Liver (tissue), 8 donors: ENCODE measurements at regions not wholly inside any gene's neighbourhood (a gene's known extent, or its start where the extent isn't known, plus 50 kb on each side); places are given as distances from the start of the nearest gene placed in this dataset.

Experiments used
- DNase-seq: peaks from one replicate; pipeline ENCODE4 v3.0.0-alpha.2; 2017; ENCODE audit warnings: low spot score
- H3K27ac ChIP-seq, 2 donors: one replicate each; pipeline ENCODE4 v1.7.0; 2013; ENCODE audit warnings: inconsistent platforms in 2 of 2, low read length in 2 of 2, control low read depth in 1 of 2, low read depth in 1 of 2, mild to moderate bottlenecking in 1 of 2
- H3K27me3 ChIP-seq, 4 donors: one replicate each; pipeline versions ENCODE4 v1.6.1 to v1.7.0; 2013; ENCODE audit warnings: low read length in 3 of 4, inconsistent platforms in 1 of 4, mild to moderate bottlenecking in 1 of 4, moderate library complexity in 1 of 4; ENCODE audit not compliant: control insufficient read depth in 4 of 4, insufficient read depth in 4 of 4
- H3K36me3 ChIP-seq, 4 donors: one replicate each; pipeline versions ENCODE4 v1.6.1 to v1.7.0; 2013; ENCODE audit warnings: low read length in 3 of 4, mild to moderate bottlenecking in 3 of 4, low read depth in 1 of 4, moderate library complexity in 1 of 4; ENCODE audit not compliant: control insufficient read depth in 4 of 4, insufficient read depth in 3 of 4
- H3K4me1 ChIP-seq, 4 donors: one replicate each; pipeline versions ENCODE4 v1.6.1 to v1.7.0; 2013; ENCODE audit warnings: low read length in 3 of 4, mild to moderate bottlenecking in 3 of 4, moderate library complexity in 1 of 4; ENCODE audit not compliant: control insufficient read depth in 4 of 4, insufficient read depth in 4 of 4
- H3K4me3 ChIP-seq, 3 donors: one replicate each; pipeline versions ENCODE4 v1.6.1 to v1.7.0; 2013; ENCODE audit warnings: low read length in 3 of 3, control low read depth in 1 of 3, low read depth in 1 of 3, mild to moderate bottlenecking in 1 of 3
- H3K9ac ChIP-seq, 2 donors: one replicate each; pipeline ENCODE4 v1.7.0; 2013; ENCODE audit warnings: low read length in 2 of 2, mild to moderate bottlenecking in 2 of 2, moderate library complexity in 2 of 2, control low read depth in 1 of 2, low read depth in 1 of 2
- H3K9me3 ChIP-seq, 4 donors: one replicate each; pipeline versions ENCODE4 v1.6.1 to v1.7.0; 2013; ENCODE audit warnings: low read length in 3 of 4; ENCODE audit not compliant: control insufficient read depth in 4 of 4
- ATF3 ChIP-seq: IDR thresholded peaks from 2 replicates; pipeline ENCODE4 v1.6.1; 2016; ENCODE audit warnings: antibody characterized with exemption
- CTCF ChIP-seq: fragments of 150-350 bp; IDR thresholded peaks from 2 replicates; pipeline ENCODE4 v1.5.1; 2017; ENCODE audit warnings: improper control_type of control experiment, low read depth, low read length; ENCODE audit not compliant: missing input control
- FOXA1 ChIP-seq: IDR thresholded peaks from 2 replicates; pipeline ENCODE4 v1.6.1; 2016; ENCODE audit warnings: antibody characterized with exemption
- FOXA2 ChIP-seq: IDR thresholded peaks from 2 replicates; pipeline ENCODE4 v1.6.1; 2016; ENCODE audit warnings: antibody characterized with exemption
- GABPA ChIP-seq, 2 donors: IDR thresholded peaks in 1 of 2; conservative IDR thresholded peaks in 1 of 2; 2 replicates each; pipeline ENCODE4 v1.6.1; 2016; ENCODE audit warnings: antibody characterized with exemption in 2 of 2, mild to moderate bottlenecking in 1 of 2, moderate library complexity in 1 of 2
- HNF4A ChIP-seq, 2 donors: conservative IDR thresholded peaks; 2 replicates each; pipeline ENCODE4 v1.6.1; 2016; ENCODE audit warnings: antibody characterized with exemption in 2 of 2, mild to moderate bottlenecking in 2 of 2
- HNF4G ChIP-seq: IDR thresholded peaks from 2 replicates; pipeline ENCODE4 v1.6.1; 2016; ENCODE audit warnings: antibody characterized with exemption
- MAX ChIP-seq: IDR thresholded peaks from 2 replicates; pipeline ENCODE4 v1.6.1; 2016; ENCODE audit warnings: antibody characterized with exemption
- REST ChIP-seq: IDR thresholded peaks from 2 replicates; pipeline ENCODE4 v1.6.1; 2016; ENCODE audit warnings: antibody characterized with exemption, mild to moderate bottlenecking
- SP1 ChIP-seq: IDR thresholded peaks from 2 replicates; pipeline ENCODE4 v1.6.1; 2018; ENCODE audit warnings: antibody characterized with exemption, mild to moderate bottlenecking
- ZBTB33 ChIP-seq: IDR thresholded peaks from 2 replicates; pipeline ENCODE4 v1.6.1; 2016; ENCODE audit warnings: antibody characterized with exemption
- WGBS: extraction: QIAGEN DNeasy Blood & Tissue Kit; methylation state at CpG from one replicate; pipeline ENCODE4 v1.1.7; 2013; 5-methylcytosine and 5-hydroxymethylcytosine counted together
- donor health status: healthy.
- donor health status: healthy.
- donor health status: healthy.
- donor health status: healthy.
- donor health status: healthy.

GRCh38 chr13:24627946-24628345 is 52.3 kb upstream of the ATP12A start:
- Histone ChIP-seq H3K4me1 (no peaks in the 10 kb centered on the region), H3K4me3 (no peak overlapping the region), H3K27ac (no peak overlapping the region), H3K27me3 (no peaks in the 10 kb centered on the region), H3K9me3 (no peaks in the 10 kb centered on the region), H3K9ac (no peak overlapping the region), H3K36me3 (no peaks in the 10 kb centered on the region)
- no peak for DNase-seq
- WGBS = 82% methylated on average over 9 of the region's 9 CpGs
- TF ChIP-seq ZBTB33 (no peak), FOXA1 (no peak), REST (no peak), SP1 (no peak), CTCF (no peak), FOXA2 (no peak)

GRCh38 chr13:24629320-24629719 is 50.9 kb upstream of the ATP12A start:
- 96% methylated on average over 2 of the region's 2 CpGs for WGBS
- Histone ChIP-seq H3K36me3 (no peaks in the 10 kb centered on the region), H3K9me3 (no peaks in the 10 kb centered on the region), H3K27me3 (no peaks in the 10 kb centered on the region), H3K4me3 (no peak overlapping the region), H3K27ac (no peak overlapping the region), H3K4me1 (no peaks in the 10 kb centered on the region), H3K9ac (no peak overlapping the region)
- no peak for DNase-seq
- no peak for TF ChIP-seq ATF3
- no peak for TF ChIP-seq SP1
- TF ChIP-seq HNF4G = no peak
- TF ChIP-seq FOXA2 = no peak
- no peak for TF ChIP-seq MAX
- no peak for TF ChIP-seq FOXA1
- TF ChIP-seq GABPA (IDR thresholded peaks at IDR 0.05 in 1 of 2, conservative IDR thresholded peaks at IDR 0.05 in 1 of 2) = no peak
- TF ChIP-seq HNF4A (conservative IDR thresholded peaks at IDR 0.05) = no peak
